H1 (cell line): ENCODE measurements at regions not wholly inside any gene's neighbourhood (a gene's known extent, or its start where the extent isn't known, plus 50 kb on each side); places are given as distances from the start of the nearest gene placed in this dataset.

Source experiments
- CTBP2 ChIP-seq: IDR thresholded peaks from 2 replicates; pipeline ENCODE4 v1.7.0; 2011; ENCODE audit warnings: borderline replicate concordance, mild to moderate bottlenecking, moderate library complexity, mixed read lengths, low read length; ENCODE audit not compliant: insufficient read depth, insufficient read length

- no peak for TF ChIP-seq CTBP2
Measured at GRCh38 chr13:33992881-33993336, 175.0 kb downstream of the RFC3 start (continued).
